ENCODE measurements at regions not wholly inside any gene's neighbourhood (a gene's known extent, or its start where the extent isn't known, plus 50 kb on each side); places are given as distances from the start of the nearest gene placed in this dataset.

- Histone ChIP-seq H4K20me1 (ENCODE audit: control insufficient read depth, insufficient read depth, insufficient read length) (no peaks in the 10 kb centered on the region), H2BK12ac (ENCODE audit: insufficient read length, low read depth, low read length) (no peak overlapping the region), H3K23ac (ENCODE audit: insufficient read length, low read depth, low read length) (no peak overlapping the region), H2AK5ac (ENCODE audit: insufficient read length, low read length) (no peak overlapping the region), H3K56ac (ENCODE audit: insufficient read length, low read depth, low read length) (no peak overlapping the region), H2BK5ac (ENCODE audit: insufficient read length, low read length) (no peak overlapping the region), H4K5ac (ENCODE audit: insufficient read length, low read depth, low read length) (no peak overlapping the region), H3K27ac (ENCODE audit: insufficient read length, low read depth, low read length) (no peak overlapping the region), H3K4me1 (ENCODE audit: insufficient read depth, low read length) (peaks cover 3% of the 10 kb centered on the region; the same call in 1 of the 2 replicates), H2BK120ac (ENCODE audit: low read depth, low read length, poor library complexity, severe bottlenecking) (no peak overlapping the region), H3K14ac (ENCODE audit: insufficient read depth, low read length) (no peak overlapping the region), H3T11ph (ENCODE audit: low read length) (no peak overlapping the region), H3K4me2 (ENCODE audit: insufficient read depth, insufficient read length, low read length) (no peak overlapping the region), H2AFZ (ENCODE audit: low read length) (no peak overlapping the region), H3K27me3 (ENCODE audit: insufficient read depth, low read length) (no peaks in the 10 kb centered on the region), H3K23me2 (ENCODE audit: insufficient read length, low read depth, low read length, poor library complexity, severe bottlenecking) (no peaks in the 10 kb centered on the region), H2BK15ac (ENCODE audit: low read depth, low read length) (no peak overlapping the region), H3K18ac (ENCODE audit: insufficient read length, low read depth, low read length) (no peak overlapping the region), H2BK20ac (ENCODE audit: low read depth, low read length, poor library complexity, severe bottlenecking) (no peak overlapping the region), H3K9me3 (ENCODE audit: control insufficient read depth, low read depth, low read length) (no peaks in the 10 kb centered on the region), H3K4ac (ENCODE audit: low read depth, low read length) (no peak overlapping the region), H4K8ac (replicated peaks; ENCODE audit: insufficient read length, low read depth, low read length) (no peak overlapping the region), H4K91ac (ENCODE audit: insufficient read length, low read depth, low read length) (no peak overlapping the region), H3K79me1 (ENCODE audit: insufficient read depth, low read depth, low read length, poor library complexity, severe bottlenecking) (no peaks in the 10 kb centered on the region), H3K79me2 (ENCODE audit: insufficient read depth, low read length) (no peaks in the 10 kb centered on the region), H3K9ac (ENCODE audit: extremely low read depth, insufficient read length, low read length) (no peak overlapping the region)
- no CpG with 5 or more reads among the region's 3 CpGs for WGBS (ENCODE audit: extremely low coverage, insufficient read length, low lambda C conversion rate)
- no peaks in the 10 kb centered on the region for H3K36me3 Mint-ChIP-seq (ENCODE audit: insufficient read depth in 1 of 3, low read depth in 3 of 3)
- no peak overlapping the region for H3K27ac Mint-ChIP-seq
- H3K4me1 Mint-ChIP-seq: peaks cover 8 to 9% of the 10 kb centered on the region in 2 experiments
- H3K9me3 Mint-ChIP-seq: no peaks in the 10 kb centered on the region
- DNase-seq: no peak
- no peaks in the 10 kb centered on the region for H3K27me3 Mint-ChIP-seq (ENCODE audit: low read depth)
- TF ChIP-seq CTCF (conservative IDR thresholded peaks at IDR 0.05): no peak
- no peak overlapping the region for H3K4me3 Mint-ChIP-seq
Observed at GRCh38 chr6:145143379-145143778, 591.9 kb downstream of the EPM2A start.

Measured in H9 (cell line).